HepG2 (cell line): ENCODE measurements at regions not wholly inside any gene's neighbourhood (a gene's known extent, or its start where the extent isn't known, plus 50 kb on each side); places are given as distances from the start of the nearest gene placed in this dataset.

Experiments used
- HOXA5 ChIP-seq: sonication (generic); formaldehyde crosslinking; IDR thresholded peaks from 2 replicates; pipeline ENCODE4 v1.4.0; 2020; ENCODE audit warnings: missing genetic modification reagents
- ZNF660 ChIP-seq: sonication (generic); formaldehyde crosslinking; IDR thresholded peaks from 2 replicates; pipeline ENCODE4 v1.5.1; 2020; ENCODE audit warnings: mild to moderate bottlenecking, low read depth, missing genetic modification reagents, borderline replicate concordance
- TF ChIP-seq, protein P1 (sequence below): sonication (generic); formaldehyde crosslinking; IDR thresholded peaks from 2 replicates; pipeline ENCODE4 v1.9.0; 2021; ENCODE audit warnings: missing genetic modification reagents, borderline replicate concordance
- TF ChIP-seq, protein P2 (sequence below): sonication (generic); formaldehyde crosslinking; conservative IDR thresholded peaks from 2 replicates; pipeline ENCODE4 v1.8.0; 2022; ENCODE audit warnings: low read depth, missing genetic modification reagents
- TF ChIP-seq, protein P3 (sequence below): IDR thresholded peaks from 2 replicates; pipeline ENCODE4 v1.6.1; 2012; ENCODE audit warnings: inconsistent platforms
- TF ChIP-seq, protein P4 (sequence below): IDR thresholded peaks from 2 replicates; pipeline ENCODE4 v1.6.1; 2016; ENCODE audit warnings: missing compliant biosample characterization, missing genetic modification reagents, borderline replicate concordance
- TF ChIP-seq, protein P5 (sequence below): sonication (generic); formaldehyde crosslinking; IDR thresholded peaks from 2 replicates; pipeline ENCODE4 v1.4.0; 2020; ENCODE audit warnings: mild to moderate bottlenecking, missing genetic modification reagents
- TF ChIP-seq, protein P6 (sequence below): sonication (generic); formaldehyde crosslinking; IDR thresholded peaks from 2 replicates; pipeline ENCODE4 v1.5.0; 2020; ENCODE audit warnings: mild to moderate bottlenecking, missing genetic modification reagents, borderline replicate concordance

DNA sequence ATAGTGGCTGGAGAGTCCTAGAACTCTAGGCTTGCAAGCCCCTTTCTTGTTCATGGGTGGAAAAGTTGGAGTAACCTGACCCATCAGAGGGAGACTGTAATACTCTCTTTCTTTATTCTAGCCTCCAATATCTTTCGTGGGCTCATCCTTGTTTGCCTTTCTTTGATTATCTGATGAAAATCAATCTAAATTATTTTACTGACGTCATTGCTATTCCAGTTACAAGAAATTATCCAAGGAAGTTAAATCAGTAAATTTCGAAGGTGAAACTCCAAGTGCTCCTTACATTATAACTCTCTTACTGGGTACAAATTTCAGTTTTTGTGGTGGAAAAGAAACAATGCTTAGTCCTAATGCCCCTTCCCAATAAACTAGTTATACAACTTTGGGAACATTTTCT lies 412.9 kb downstream of the IDS start:
- TF ChIP-seq, protein P1, sequence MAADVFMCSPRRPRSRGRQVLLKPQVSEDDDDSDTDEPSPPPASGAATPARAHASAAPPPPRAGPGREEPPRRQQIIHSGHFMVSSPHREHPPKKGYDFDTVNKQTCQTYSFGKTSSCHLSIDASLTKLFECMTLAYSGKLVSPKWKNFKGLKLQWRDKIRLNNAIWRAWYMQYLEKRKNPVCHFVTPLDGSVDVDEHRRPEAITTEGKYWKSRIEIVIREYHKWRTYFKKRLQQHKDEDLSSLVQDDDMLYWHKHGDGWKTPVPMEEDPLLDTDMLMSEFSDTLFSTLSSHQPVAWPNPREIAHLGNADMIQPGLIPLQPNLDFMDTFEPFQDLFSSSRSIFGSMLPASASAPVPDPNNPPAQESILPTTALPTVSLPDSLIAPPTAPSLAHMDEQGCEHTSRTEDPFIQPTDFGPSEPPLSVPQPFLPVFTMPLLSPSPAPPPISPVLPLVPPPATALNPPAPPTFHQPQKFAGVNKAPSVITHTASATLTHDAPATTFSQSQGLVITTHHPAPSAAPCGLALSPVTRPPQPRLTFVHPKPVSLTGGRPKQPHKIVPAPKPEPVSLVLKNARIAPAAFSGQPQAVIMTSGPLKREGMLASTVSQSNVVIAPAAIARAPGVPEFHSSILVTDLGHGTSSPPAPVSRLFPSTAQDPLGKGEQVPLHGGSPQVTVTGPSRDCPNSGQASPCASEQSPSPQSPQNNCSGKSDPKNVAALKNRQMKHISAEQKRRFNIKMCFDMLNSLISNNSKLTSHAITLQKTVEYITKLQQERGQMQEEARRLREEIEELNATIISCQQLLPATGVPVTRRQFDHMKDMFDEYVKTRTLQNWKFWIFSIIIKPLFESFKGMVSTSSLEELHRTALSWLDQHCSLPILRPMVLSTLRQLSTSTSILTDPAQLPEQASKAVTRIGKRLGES (CRISPR knock-in tag): no peak
- TF ChIP-seq, protein P2, sequence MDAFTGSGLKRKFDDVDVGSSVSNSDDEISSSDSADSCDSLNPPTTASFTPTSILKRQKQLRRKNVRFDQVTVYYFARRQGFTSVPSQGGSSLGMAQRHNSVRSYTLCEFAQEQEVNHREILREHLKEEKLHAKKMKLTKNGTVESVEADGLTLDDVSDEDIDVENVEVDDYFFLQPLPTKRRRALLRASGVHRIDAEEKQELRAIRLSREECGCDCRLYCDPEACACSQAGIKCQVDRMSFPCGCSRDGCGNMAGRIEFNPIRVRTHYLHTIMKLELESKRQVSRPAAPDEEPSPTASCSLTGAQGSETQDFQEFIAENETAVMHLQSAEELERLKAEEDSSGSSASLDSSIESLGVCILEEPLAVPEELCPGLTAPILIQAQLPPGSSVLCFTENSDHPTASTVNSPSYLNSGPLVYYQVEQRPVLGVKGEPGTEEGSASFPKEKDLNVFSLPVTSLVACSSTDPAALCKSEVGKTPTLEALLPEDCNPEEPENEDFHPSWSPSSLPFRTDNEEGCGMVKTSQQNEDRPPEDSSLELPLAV: no peak
- TF ChIP-seq, protein P3, sequence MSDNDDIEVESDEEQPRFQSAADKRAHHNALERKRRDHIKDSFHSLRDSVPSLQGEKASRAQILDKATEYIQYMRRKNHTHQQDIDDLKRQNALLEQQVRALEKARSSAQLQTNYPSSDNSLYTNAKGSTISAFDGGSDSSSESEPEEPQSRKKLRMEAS: no peak
- TF ChIP-seq HOXA5 (no peak), ZNF660 (no peak)
- TF ChIP-seq, protein P4, sequence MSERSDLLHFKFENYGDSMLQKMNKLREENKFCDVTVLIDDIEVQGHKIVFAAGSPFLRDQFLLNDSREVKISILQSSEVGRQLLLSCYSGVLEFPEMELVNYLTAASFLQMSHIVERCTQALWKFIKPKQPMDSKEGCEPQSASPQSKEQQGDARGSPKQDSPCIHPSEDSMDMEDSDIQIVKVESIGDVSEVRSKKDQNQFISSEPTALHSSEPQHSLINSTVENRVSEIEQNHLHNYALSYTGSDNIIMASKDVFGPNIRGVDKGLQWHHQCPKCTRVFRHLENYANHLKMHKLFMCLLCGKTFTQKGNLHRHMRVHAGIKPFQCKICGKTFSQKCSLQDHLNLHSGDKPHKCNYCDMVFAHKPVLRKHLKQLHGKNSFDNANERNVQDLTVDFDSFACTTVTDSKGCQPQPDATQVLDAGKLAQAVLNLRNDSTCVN (CRISPR knock-in tag): no peak
- TF ChIP-seq, protein P5, sequence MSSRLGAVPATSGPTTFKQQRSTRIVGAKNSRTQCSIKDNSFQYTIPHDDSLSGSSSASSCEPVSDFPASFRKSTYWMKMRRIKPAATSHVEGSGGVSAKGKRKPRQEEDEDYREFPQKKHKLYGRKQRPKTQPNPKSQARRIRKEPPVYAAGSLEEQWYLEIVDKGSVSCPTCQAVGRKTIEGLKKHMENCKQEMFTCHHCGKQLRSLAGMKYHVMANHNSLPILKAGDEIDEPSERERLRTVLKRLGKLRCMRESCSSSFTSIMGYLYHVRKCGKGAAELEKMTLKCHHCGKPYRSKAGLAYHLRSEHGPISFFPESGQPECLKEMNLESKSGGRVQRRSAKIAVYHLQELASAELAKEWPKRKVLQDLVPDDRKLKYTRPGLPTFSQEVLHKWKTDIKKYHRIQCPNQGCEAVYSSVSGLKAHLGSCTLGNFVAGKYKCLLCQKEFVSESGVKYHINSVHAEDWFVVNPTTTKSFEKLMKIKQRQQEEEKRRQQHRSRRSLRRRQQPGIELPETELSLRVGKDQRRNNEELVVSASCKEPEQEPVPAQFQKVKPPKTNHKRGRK (CRISPR knock-in tag): no peak
- TF ChIP-seq, protein P6, sequence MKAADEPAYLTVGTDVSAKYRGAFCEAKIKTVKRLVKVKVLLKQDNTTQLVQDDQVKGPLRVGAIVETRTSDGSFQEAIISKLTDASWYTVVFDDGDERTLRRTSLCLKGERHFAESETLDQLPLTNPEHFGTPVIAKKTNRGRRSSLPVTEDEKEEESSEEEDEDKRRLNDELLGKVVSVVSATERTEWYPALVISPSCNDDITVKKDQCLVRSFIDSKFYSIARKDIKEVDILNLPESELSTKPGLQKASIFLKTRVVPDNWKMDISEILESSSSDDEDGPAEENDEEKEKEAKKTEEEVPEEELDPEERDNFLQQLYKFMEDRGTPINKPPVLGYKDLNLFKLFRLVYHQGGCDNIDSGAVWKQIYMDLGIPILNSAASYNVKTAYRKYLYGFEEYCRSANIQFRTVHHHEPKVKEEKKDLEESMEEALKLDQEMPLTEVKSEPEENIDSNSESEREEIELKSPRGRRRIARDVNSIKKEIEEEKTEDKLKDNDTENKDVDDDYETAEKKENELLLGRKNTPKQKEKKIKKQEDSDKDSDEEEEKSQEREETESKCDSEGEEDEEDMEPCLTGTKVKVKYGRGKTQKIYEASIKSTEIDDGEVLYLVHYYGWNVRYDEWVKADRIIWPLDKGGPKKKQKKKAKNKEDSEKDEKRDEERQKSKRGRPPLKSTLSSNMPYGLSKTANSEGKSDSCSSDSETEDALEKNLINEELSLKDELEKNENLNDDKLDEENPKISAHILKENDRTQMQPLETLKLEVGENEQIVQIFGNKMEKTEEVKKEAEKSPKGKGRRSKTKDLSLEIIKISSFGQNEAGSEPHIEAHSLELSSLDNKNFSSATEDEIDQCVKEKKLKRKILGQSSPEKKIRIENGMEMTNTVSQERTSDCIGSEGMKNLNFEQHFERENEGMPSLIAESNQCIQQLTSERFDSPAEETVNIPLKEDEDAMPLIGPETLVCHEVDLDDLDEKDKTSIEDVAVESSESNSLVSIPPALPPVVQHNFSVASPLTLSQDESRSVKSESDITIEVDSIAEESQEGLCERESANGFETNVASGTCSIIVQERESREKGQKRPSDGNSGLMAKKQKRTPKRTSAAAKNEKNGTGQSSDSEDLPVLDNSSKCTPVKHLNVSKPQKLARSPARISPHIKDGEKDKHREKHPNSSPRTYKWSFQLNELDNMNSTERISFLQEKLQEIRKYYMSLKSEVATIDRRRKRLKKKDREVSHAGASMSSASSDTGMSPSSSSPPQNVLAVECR (CRISPR knock-in tag): no peak
